CD14-positive monocyte (primary cell): ENCODE measurements at regions not wholly inside any gene's neighbourhood (a gene's known extent, or its start where the extent isn't known, plus 50 kb on each side); places are given as distances from the start of the nearest gene placed in this dataset.

Experiments used
- DNase-seq, 3 donors: peaks; one replicate each; pipeline ENCODE4 v3.0.0-alpha.2; 2011 to 2022
- H2AFZ ChIP-seq: 2 replicates; pipeline ENCODE4 v1.6.0; 2012; ENCODE audit warnings: mild to moderate bottlenecking, low read depth, low read length, inconsistent platforms; ENCODE audit not compliant: insufficient read depth, poor library complexity, severe bottlenecking
- H3K27ac ChIP-seq, 2 donors: 1 replicate in 1 of 2; 2 replicates in 1 of 2; pipeline ENCODE4 v1.5.1; 2012 to 2013; ENCODE audit warnings: low read length in 2 of 2, control low read depth in 1 of 2, inconsistent platforms in 1 of 2, low read depth in 1 of 2, mild to moderate bottlenecking in 1 of 2
- H3K27me3 ChIP-seq, 2 donors: one replicate each; pipeline versions ENCODE4 v1.6.0 to v1.6.1; 2011 to 2013; ENCODE audit warnings: low read length in 2 of 2; ENCODE audit not compliant: control insufficient read depth in 2 of 2, insufficient read depth in 2 of 2
- H3K36me3 ChIP-seq, 2 donors: replicated peaks in 1 of 2; 1 replicate in 1 of 2; 2 replicates in 1 of 2; pipeline versions ENCODE4 v1.5.1 to v1.6.1; 2012 to 2013; ENCODE audit warnings: low read length in 2 of 2, control low read depth in 1 of 2, inconsistent platforms in 1 of 2, mild to moderate bottlenecking in 1 of 2; ENCODE audit not compliant: insufficient read depth in 2 of 2, control insufficient read depth in 1 of 2
- H3K4me1 ChIP-seq, 2 donors: 1 replicate in 1 of 2; 2 replicates in 1 of 2; pipeline versions ENCODE4 v1.5.1 to v1.6.1; 2012 to 2013; ENCODE audit warnings: low read length in 2 of 2, control low read depth in 1 of 2, inconsistent platforms in 1 of 2, mild to moderate bottlenecking in 1 of 2, moderate library complexity in 1 of 2; ENCODE audit not compliant: insufficient read depth in 2 of 2, control insufficient read depth in 1 of 2
- H3K4me2 ChIP-seq: replicated peaks from 2 replicates; pipeline ENCODE3; 2012; ENCODE audit warnings: low read length, moderate library complexity, mild to moderate bottlenecking; ENCODE audit not compliant: poor library complexity, severe bottlenecking; ENCODE audit errors: extremely low read depth
- H3K4me3 ChIP-seq, 3 experiments: fragments of 200-600 bp in 1 of 3; sonication (generic) in 1 of 3; replicated peaks in 1 of 3; 1 replicate in 2 of 3; 2 replicates in 1 of 3; pipeline ENCODE4 v1.5.1; 2011 to 2013; ENCODE audit warnings: low read length in 3 of 3, mild to moderate bottlenecking in 3 of 3, control low read depth in 2 of 3, low read depth in 2 of 3, inconsistent platforms in 1 of 3, moderate library complexity in 1 of 3
- H3K79me2 ChIP-seq: 2 replicates; pipeline ENCODE4 v1.6.0; 2012; ENCODE audit warnings: mild to moderate bottlenecking, control low read depth, inconsistent platforms, low read length, moderate library complexity; ENCODE audit not compliant: insufficient read depth
- H3K9ac ChIP-seq: 2 replicates; pipeline ENCODE4 v1.6.0; 2017; ENCODE audit warnings: low read length, mild to moderate bottlenecking; ENCODE audit not compliant: insufficient read depth, poor library complexity, severe bottlenecking
- H3K9me3 ChIP-seq, 2 donors: replicated peaks in 1 of 2; 1 replicate in 1 of 2; 2 replicates in 1 of 2; pipeline versions ENCODE4 v1.5.1 to v1.6.1; 2012 to 2013; ENCODE audit warnings: low read length in 2 of 2, control low read depth in 1 of 2; ENCODE audit not compliant: control insufficient read depth in 1 of 2, insufficient read depth in 1 of 2
- H4K20me1 ChIP-seq: 2 replicates; pipeline ENCODE4 v1.6.0; 2012; ENCODE audit warnings: mild to moderate bottlenecking, low read length, control low read depth, moderate library complexity; ENCODE audit not compliant: insufficient read depth
- H3K27ac Mint-ChIP-seq, 7 donors: one replicate each; pipeline ENCODE4 v1.8.0; 2020; ENCODE audit warnings: mild to moderate bottlenecking in 7 of 7, mixed read lengths in 7 of 7, moderate library complexity in 6 of 7, inconsistent platforms in 2 of 7
- H3K27me3 Mint-ChIP-seq, 3 donors: one replicate each; pipeline ENCODE4 v1.8.0; 2021 to 2022; ENCODE audit warnings: low read depth in 3 of 3, mild to moderate bottlenecking in 3 of 3, mixed read lengths in 3 of 3, moderate library complexity in 3 of 3, inconsistent platforms in 1 of 3
- H3K36me3 Mint-ChIP-seq, 2 donors: one replicate each; pipeline ENCODE4 v1.8.0; 2020; ENCODE audit warnings: mixed read lengths in 2 of 2, inconsistent platforms in 1 of 2, mild to moderate bottlenecking in 1 of 2
- H3K4me1 Mint-ChIP-seq: one replicate; pipeline ENCODE4 v1.8.0; 2020; ENCODE audit warnings: mild to moderate bottlenecking, mixed read lengths
- H3K4me3 Mint-ChIP-seq, 2 donors: one replicate each; pipeline ENCODE4 v1.8.0; 2020; ENCODE audit warnings: mild to moderate bottlenecking in 2 of 2, mixed read lengths in 2 of 2, moderate library complexity in 1 of 2
- H3K9me3 Mint-ChIP-seq, 7 donors: one replicate each; pipeline ENCODE4 v1.8.0; 2020 to 2022; ENCODE audit warnings: mixed read lengths in 7 of 7, mild to moderate bottlenecking in 6 of 7, moderate library complexity in 6 of 7, inconsistent platforms in 2 of 7
- CTCF ChIP-seq: fragments of 200-600 bp; IDR thresholded peaks from one replicate; pipeline ENCODE4 v1.8.0; 2022; ENCODE audit warnings: antibody characterized with exemption, mild to moderate bottlenecking
- WGBS: methylation state at CpG from one replicate; pipeline ENCODE4 v1.1.5; 2013; ENCODE audit warnings: missing lambda C conversion rate; ENCODE audit not compliant: insufficient coverage; 5-methylcytosine and 5-hydroxymethylcytosine counted together
- intact Hi-C, 2 donors: fragments of 100-400 bp; cut with micrococcal nuclease; formaldehyde crosslinking; loops; one replicate each; pipeline versions ENCODE4 v1.15.0 to v1.15.1; 2023

GRCh38 chr7:117949232-117949631 is 76.0 kb upstream of the CTTNBP2 start:
- no peak overlapping the region for H3K4me3 Mint-ChIP-seq
- H3K9me3 Mint-ChIP-seq, result peaks cover 0 to 3% (median 1%) of the 10 kb centered on the region in 7 donors
- Histone ChIP-seq H3K36me3 (no peaks in the 10 kb centered on the region), H3K27ac (no peak overlapping the region), H3K79me2 (no peaks in the 10 kb centered on the region), H3K9me3 (peaks cover 0 to under 1% of the 10 kb centered on the region in 2 donors), H3K4me1 (no peaks in the 10 kb centered on the region), H3K4me3 (no peak overlapping the region), H3K4me2 (no peak overlapping the region), H4K20me1 (no peaks in the 10 kb centered on the region), H3K27me3 (no peaks in the 10 kb centered on the region), H3K9ac (no peak overlapping the region), H2AFZ (no peak overlapping the region)
- TF ChIP-seq CTCF, result no peak
- H3K36me3 Mint-ChIP-seq, result no peaks in the 10 kb centered on the region
- H3K4me1 Mint-ChIP-seq, result no peaks in the 10 kb centered on the region
- WGBS, result 94% methylated on average over 1 of the region's 1 CpG
- no peak overlapping the region for H3K27ac Mint-ChIP-seq
- intact Hi-C loops, result no loop called here
- no peak for DNase-seq
- peaks cover 0 to 2% (median 0%) of the 10 kb centered on the region in 3 donors for H3K27me3 Mint-ChIP-seq

GRCh38 chr7:117950601-117951260 is 77.5 kb upstream of the CTTNBP2 start:
- Mint-ChIP-seq H3K4me3 (no peak overlapping the region), H3K9me3 (peaks cover 0 to 3% (median 0%) of the 10 kb centered on the region in 7 donors), H3K4me1 (no peaks in the 10 kb centered on the region), H3K27me3 (peaks cover 0 to 2% (median 0%) of the 10 kb centered on the region in 3 donors), H3K27ac (no peak overlapping the region), H3K36me3 (no peaks in the 10 kb centered on the region)
- no peaks in the 10 kb centered on the region for H3K4me1 ChIP-seq
- H3K79me2 ChIP-seq, result no peaks in the 10 kb centered on the region
- no peak overlapping the region for H3K9ac ChIP-seq
- intact Hi-C loops, result no loop called here
- WGBS, result 97% methylated on average over 4 of the region's 6 CpGs
- H3K9me3 ChIP-seq, result no peaks in the 10 kb centered on the region
- no peak for TF ChIP-seq CTCF
- H3K27ac ChIP-seq, result no peak overlapping the region
- DNase-seq, result no peak
- H4K20me1 ChIP-seq, result no peaks in the 10 kb centered on the region
- no peaks in the 10 kb centered on the region for H3K27me3 ChIP-seq
- no peaks in the 10 kb centered on the region for H3K36me3 ChIP-seq
- no peak overlapping the region for H3K4me3 ChIP-seq
- H2AFZ ChIP-seq, result no peak overlapping the region
- H3K4me2 ChIP-seq, result no peak overlapping the region
